Cardiac muscle cell (in vitro differentiated cells and primary cell): ENCODE measurements at regions not wholly inside any gene's neighbourhood (a gene's known extent, or its start where the extent isn't known, plus 50 kb on each side); places are given as distances from the start of the nearest gene placed in this dataset.

ENCODE experiments used
- DNase-seq, 2 donors: peaks; one replicate each; pipeline versions ENCODE4 v3.0.0 to v3.0.0-alpha.2; 2010 to 2017; ENCODE audit warnings: low read depth in 1 of 2, low spot score in 1 of 2
- H3K27ac ChIP-seq: fragments of 200-600 bp; sonication (generic); 2 replicates; pipeline ENCODE4 v1.5.1; 2016
- H3K27me3 ChIP-seq: fragments of 200-600 bp; sonication (generic); 2 replicates; pipeline ENCODE4 v1.6.0; 2016; ENCODE audit warnings: control low read depth
- H3K36me3 ChIP-seq: fragments of 200-600 bp; sonication (generic); 2 replicates; pipeline ENCODE4 v1.5.1; 2016; ENCODE audit warnings: control low read depth
- H3K4me1 ChIP-seq: fragments of 200-600 bp; sonication (generic); 2 replicates; pipeline ENCODE4 v1.8.1; 2017; ENCODE audit warnings: low read depth, mild to moderate bottlenecking, mixed run types
- H3K4me3 ChIP-seq: fragments of 200-600 bp; sonication (generic); 2 replicates; pipeline ENCODE4 v1.5.1; 2016; ENCODE audit warnings: mild to moderate bottlenecking
- H3K9me3 ChIP-seq: fragments of 200-600 bp; sonication (generic); 2 replicates; pipeline ENCODE4 v1.5.1; 2017; ENCODE audit warnings: low read depth, mild to moderate bottlenecking, control low read depth
- CTCF ChIP-seq: IDR thresholded peaks from 2 replicates; pipeline ENCODE4 v1.5.1; 2012; ENCODE audit warnings: low read depth, mild to moderate bottlenecking, low read length

DNA sequence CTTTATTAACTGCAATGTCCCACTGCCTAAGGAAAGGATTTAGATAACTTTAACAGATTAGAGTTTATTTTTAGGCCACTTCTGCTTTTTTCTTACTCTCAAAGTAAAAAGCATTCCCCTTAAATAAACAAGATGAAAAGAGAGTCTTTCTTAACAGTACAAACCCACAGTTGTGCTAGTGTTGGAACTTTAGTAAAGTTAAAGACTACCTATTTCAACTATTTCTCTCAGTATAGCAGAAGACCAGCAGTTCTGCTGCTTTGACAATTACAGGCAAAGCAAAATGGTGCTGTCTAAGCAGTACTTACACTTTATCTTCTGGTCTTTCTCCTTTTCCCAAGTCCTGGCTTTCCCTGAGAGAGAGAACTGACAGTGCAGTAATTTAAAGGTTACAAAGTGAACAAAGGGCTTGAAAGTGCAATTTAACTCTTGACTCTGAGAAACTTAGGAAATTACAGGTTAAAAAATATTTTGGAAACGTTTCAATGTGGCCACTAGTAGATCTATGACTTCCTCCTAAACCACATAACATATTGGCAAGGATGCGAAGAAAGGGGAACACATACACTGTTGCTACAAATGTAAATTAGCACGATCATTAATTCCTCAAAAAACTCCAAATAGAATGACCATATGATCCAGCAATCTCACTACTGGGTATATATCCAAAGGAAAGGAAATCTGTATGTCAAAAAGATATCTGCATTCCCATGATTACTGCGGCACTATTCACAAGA, 135.4 kb upstream of the POGK start:
- Histone ChIP-seq H3K27ac (peak overlapping the region; percentile 18), H3K4me1 (peaks cover 19% of the 10 kb centered on the region), H3K9me3 (no peaks in the 10 kb centered on the region), H3K27me3 (no peaks in the 10 kb centered on the region), H3K36me3 (no peaks in the 10 kb centered on the region), H3K4me3 (no peak overlapping the region)
- TF ChIP-seq CTCF, result no peak
- DNase-seq, result no peak

DNA sequence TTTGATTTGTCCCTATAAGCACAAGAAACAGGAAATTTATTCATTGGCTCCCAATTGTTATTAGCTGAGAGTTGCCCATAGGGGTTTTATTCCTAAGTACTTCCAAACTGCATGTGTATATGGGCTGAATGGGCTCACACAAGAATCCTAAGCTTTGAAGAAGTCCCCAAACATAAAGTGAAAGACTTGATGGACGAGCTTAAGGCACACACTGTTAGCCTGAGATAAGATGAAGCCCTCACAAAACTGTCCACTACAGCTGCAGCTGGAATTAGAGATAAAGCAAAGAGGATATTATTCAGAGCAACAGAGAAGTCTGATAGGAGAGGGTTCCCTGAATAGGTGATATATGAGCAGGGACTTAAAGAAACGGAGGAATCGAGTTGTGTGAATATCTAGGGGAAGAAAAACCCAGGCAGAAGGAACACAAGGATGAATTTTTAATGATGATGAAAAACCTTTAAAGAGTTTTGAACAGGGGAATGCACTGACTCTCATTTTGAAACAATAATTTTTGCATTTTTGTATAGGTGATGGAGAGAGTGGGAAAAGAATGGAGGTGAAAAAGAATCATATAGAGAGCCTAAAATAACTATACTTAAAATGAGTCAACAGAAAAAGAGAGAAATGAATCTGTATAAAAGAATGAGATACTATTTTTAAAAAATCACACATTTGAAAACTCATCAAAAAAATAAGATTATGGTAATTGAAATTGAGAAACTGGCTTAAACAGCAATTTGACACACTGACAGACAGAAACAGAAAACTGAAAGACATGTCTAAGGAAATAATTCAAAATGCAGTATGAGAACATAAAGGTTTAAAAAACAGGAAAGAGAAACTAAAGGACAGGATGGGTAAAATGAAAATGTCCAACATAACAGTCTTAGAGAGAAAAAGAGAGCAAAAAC, 133.6 kb upstream of the POGK start:
- Histone ChIP-seq H3K27ac (peak overlapping the region; percentile 48), H3K27me3 (no peaks in the 10 kb centered on the region), H3K4me1 (peaks cover 19% of the 10 kb centered on the region), H3K36me3 (no peaks in the 10 kb centered on the region), H3K4me3 (no peak overlapping the region), H3K9me3 (no peaks in the 10 kb centered on the region)
- peak in 1 of 2 donors; percentile 12 for DNase-seq
- TF ChIP-seq CTCF, result no peak

DNA sequence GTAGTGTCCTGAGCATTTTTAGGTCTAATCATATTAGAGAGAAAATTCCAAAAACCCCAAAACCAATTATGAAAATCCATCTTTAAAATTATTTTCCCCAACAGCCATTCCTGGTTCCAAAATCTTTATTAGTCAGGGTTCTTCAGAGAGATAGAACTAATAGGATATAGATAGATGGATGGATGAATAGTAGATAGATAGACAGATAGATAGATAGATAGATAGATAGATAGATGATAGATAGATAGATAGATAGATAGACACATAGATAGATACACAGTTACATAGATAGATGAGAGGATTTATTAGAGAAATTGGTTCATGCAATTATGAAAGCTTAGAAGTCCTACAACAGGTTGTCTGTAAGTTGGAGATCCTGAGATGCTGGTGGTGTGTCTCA, 122.7 kb upstream of the POGK start:
- Histone ChIP-seq H3K4me3 (no peak overlapping the region), H3K27ac (no peak overlapping the region), H3K36me3 (no peaks in the 10 kb centered on the region), H3K4me1 (no peaks in the 10 kb centered on the region), H3K9me3 (peaks cover 4% of the 10 kb centered on the region), H3K27me3 (no peaks in the 10 kb centered on the region)
- no peak for TF ChIP-seq CTCF
- no peak for DNase-seq

DNA sequence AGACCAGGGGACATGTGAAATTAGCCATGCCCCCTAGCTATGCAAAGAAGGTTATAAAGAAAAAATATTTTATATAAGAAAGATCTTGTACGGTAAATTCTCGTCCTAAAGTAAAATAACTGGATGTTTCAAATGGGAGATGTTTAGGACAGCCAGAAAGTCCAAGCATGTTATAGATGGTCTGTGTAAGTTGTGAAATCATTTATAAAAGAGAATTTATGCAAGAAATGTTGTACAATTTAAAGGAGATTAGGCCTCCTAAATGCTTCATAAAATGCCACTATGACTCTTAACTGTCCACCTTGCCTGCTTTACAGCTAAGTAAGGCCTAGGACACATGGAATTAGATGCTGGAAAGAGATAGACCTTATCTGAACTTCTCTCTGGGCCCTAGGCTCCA, 118.1 kb upstream of the POGK start:
- no peak overlapping the region for H3K4me3 ChIP-seq
- no peak for DNase-seq
- no peak overlapping the region for H3K27ac ChIP-seq
- H3K36me3 ChIP-seq, result no peaks in the 10 kb centered on the region
- H3K4me1 ChIP-seq, result no peaks in the 10 kb centered on the region
- H3K27me3 ChIP-seq, result no peaks in the 10 kb centered on the region
- TF ChIP-seq CTCF, result no peak
- H3K9me3 ChIP-seq, result peaks cover 4% of the 10 kb centered on the region

GRCh38 chr1:166730299-166730888, 108.9 kb upstream of the POGK start:
- Histone ChIP-seq H3K4me3 (no peak overlapping the region), H3K36me3 (no peaks in the 10 kb centered on the region), H3K4me1 (no peaks in the 10 kb centered on the region), H3K9me3 (no peaks in the 10 kb centered on the region), H3K27ac (no peak overlapping the region), H3K27me3 (no peaks in the 10 kb centered on the region)
- TF ChIP-seq CTCF, result no peak
- no peak for DNase-seq
